Esophagus mucosa (tissue), 1 donor: ENCODE measurements at regions not wholly inside any gene's neighbourhood (a gene's known extent, or its start where the extent isn't known, plus 50 kb on each side); places are given as distances from the start of the nearest gene placed in this dataset.
A peak's percentile ranks its signal among the peaks of the same experiment; 100 is the strongest.
"Not testable (repeated sequence)": the region's sequence is repeated elsewhere in the genome, so short reads cannot be mapped to it uniquely, and the experiment has no call there.

Experiments used
- ATAC-seq: fragments of 200-7000 bp; cut with Tn5 transposase; one replicate; pipeline ENCODE4 v1.9.1; 2020
- donor health status: DM: yes; HTN: yes; CAD: no.

- no peak for ATAC-seq
These were observed 121.1 kb downstream of the ZNF621 start for GRCh38 chr3:40645883-40646282.

GRCh38 chr3:40649346-40649745 is 124.6 kb downstream of the ZNF621 start:
- peak; percentile 99 for ATAC-seq

- no peak for ATAC-seq
These were observed 127.3 kb downstream of the ZNF621 start for GRCh38 chr3:40652072-40652471.

GRCh38 chr3:40653001-40653400 is 128.2 kb downstream of the ZNF621 start:
- no peak for ATAC-seq

- no peak for ATAC-seq
These were observed 129.1 kb downstream of the ZNF621 start for GRCh38 chr3:40653878-40654277.

- no peak for ATAC-seq
These were observed 130.8 kb downstream of the ZNF621 start for GRCh38 chr3:40655551-40655950.

GRCh38 chr3:40657623-40658022 is 132.9 kb downstream of the ZNF621 start:
- ATAC-seq = no peak

GRCh38 chr3:40658305-40658704 is 133.5 kb downstream of the ZNF621 start:
- no peak for ATAC-seq

GRCh38 chr3:40660554-40660953 is 135.8 kb downstream of the ZNF621 start:
- no peak for ATAC-seq

GRCh38 chr3:40661284-40661683 is 136.5 kb downstream of the ZNF621 start:
- no peak for ATAC-seq

- ATAC-seq = no peak
These were observed 138.5 kb downstream of the ZNF621 start for GRCh38 chr3:40663280-40663679.

GRCh38 chr3:40669176-40669575 is 144.4 kb downstream of the ZNF621 start:
- no peak for ATAC-seq

- ATAC-seq = no peak
These were observed 148.1 kb downstream of the ZNF621 start for GRCh38 chr3:40672861-40673260.

GRCh38 chr3:40677321-40677720 is 152.6 kb downstream of the ZNF621 start:
- no peak for ATAC-seq

GRCh38 chr3:40677749-40678148 is 153.0 kb downstream of the ZNF621 start:
- no peak for ATAC-seq

- peak; percentile 13 for ATAC-seq
These were observed 154.5 kb downstream of the ZNF621 start for GRCh38 chr3:40679290-40679689.

GRCh38 chr3:40680685-40681657 is 156.2 kb downstream of the ZNF621 start:
- peak; percentile 44 for ATAC-seq

GRCh38 chr3:40681658-40682055 is 156.9 kb downstream of the ZNF621 start:
- ATAC-seq = peak; percentile 36

- ATAC-seq = no peak
These were observed 165.1 kb downstream of the ZNF621 start for GRCh38 chr3:40689837-40690236.

- peak; percentile 81 for ATAC-seq
These were observed 166.1 kb downstream of the ZNF621 start for GRCh38 chr3:40690749-40691451.

GRCh38 chr3:40691452-40691861 is 166.7 kb downstream of the ZNF621 start:
- ATAC-seq = peak; percentile 20

- no peak for ATAC-seq
These were observed 171.1 kb downstream of the ZNF621 start for GRCh38 chr3:40695848-40696247.

GRCh38 chr3:40698611-40699010 is 173.9 kb downstream of the ZNF621 start:
- not testable (repeated sequence) for ATAC-seq
